Prostate gland (tissue), 2 donors: ENCODE measurements at regions not wholly inside any gene's neighbourhood (a gene's known extent, or its start where the extent isn't known, plus 50 kb on each side); places are given as distances from the start of the nearest gene placed in this dataset.

Source experiments
- CTCF ChIP-seq, 4 experiments: fragments of 200-600 bp in 2 of 4; fragments of 450-650 bp in 2 of 4; sonication (generic) in 2 of 4; IDR thresholded peaks; 1 replicate in 3 of 4; 2 replicates in 1 of 4; pipeline ENCODE4 v1.5.1; 2016 to 2019; ENCODE audit warnings: antibody characterized with exemption in 4 of 4, mild to moderate bottlenecking in 2 of 4, moderate library complexity in 2 of 4
- POLR2AphosphoS5 ChIP-seq: sonication (generic); formaldehyde crosslinking; IDR thresholded peaks from one replicate; pipeline ENCODE4 v1.6.1; 2017; ENCODE audit warnings: antibody characterized with exemption

GRCh38 chr4:125389713-125390112, 75.0 kb downstream of the FAT4 start:
- TF ChIP-seq CTCF (IDR thresholded peaks at IDR 0.05) (no peak), POLR2AphosphoS5 (no peak)
